ENCODE measurements at regions not wholly inside any gene's neighbourhood (a gene's known extent, or its start where the extent isn't known, plus 50 kb on each side); places are given as distances from the start of the nearest gene placed in this dataset.

DNA sequence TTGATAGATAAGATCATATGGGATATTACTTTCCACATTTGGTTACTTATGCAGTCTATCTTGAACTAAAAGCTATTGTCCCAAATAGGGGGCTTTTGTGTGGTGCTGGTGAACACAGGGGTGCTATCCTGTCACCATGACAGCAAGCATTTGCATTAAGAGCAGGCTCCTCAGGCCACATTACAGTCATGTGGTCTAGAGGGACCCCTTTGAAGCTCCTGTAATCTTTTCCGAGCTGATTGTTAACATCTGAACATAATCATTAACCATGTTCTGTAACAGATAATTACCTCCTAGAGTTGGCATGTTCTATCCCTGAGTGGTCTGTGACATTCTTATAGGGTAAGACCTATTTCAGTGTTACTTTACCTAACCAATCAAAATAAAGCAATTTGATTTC, 178.8 kb downstream of the KTN1 start:
- no peak for ATAC-seq
- H3K9me3 Mint-ChIP-seq, result no peaks in the 10 kb centered on the region
- H3K27me3 Mint-ChIP-seq, result peaks cover 11% of the 10 kb centered on the region
- no peaks in the 10 kb centered on the region for H3K36me3 Mint-ChIP-seq
- H3K4me3 Mint-ChIP-seq, result no peak overlapping the region
- H3K27ac Mint-ChIP-seq, result no peak overlapping the region
- H3K4me1 Mint-ChIP-seq, result no peaks in the 10 kb centered on the region

DNA sequence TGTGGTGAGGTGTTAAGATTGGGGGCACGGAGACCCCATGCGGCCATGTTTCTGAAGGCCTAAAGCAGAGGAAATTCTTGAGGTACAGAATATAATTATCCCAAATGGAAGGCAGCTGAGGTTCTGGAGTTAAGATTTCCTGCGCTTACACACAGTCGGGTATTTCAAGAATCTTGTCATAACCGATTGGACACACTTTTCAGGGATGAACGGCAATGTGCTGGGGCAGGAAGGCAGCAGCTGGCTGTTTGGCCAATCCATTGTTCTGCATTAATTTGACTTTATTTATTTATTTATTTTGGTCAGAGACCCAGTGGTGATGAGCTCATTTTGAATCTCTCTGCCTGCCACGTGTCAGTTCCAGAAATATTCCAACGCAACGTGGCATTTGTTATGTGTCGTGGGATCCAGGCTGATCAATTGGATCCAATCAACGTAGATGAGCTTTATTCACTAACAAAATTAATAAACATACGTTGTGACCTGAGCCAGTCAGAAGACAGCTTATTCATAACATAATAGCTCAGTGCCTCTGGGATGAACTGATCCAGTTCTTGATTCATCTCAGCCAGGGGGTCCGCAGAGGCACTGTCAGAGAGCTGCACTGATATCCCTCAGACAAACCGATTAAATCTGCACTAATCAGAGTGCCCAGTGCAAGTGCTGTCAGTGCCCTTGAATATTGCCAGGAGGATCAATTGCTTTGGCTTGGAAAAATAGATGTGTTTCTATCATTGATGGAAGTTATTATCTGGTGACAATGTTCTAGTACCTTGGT, 181.0 kb downstream of the KTN1 start:
- no peak for ATAC-seq
- Mint-ChIP-seq H3K4me3 (no peak overlapping the region), H3K36me3 (no peaks in the 10 kb centered on the region), H3K9me3 (peaks cover 2% of the 10 kb centered on the region), H3K27me3 (peaks cover 11% of the 10 kb centered on the region), H3K27ac (no peak overlapping the region), H3K4me1 (no peaks in the 10 kb centered on the region)

DNA sequence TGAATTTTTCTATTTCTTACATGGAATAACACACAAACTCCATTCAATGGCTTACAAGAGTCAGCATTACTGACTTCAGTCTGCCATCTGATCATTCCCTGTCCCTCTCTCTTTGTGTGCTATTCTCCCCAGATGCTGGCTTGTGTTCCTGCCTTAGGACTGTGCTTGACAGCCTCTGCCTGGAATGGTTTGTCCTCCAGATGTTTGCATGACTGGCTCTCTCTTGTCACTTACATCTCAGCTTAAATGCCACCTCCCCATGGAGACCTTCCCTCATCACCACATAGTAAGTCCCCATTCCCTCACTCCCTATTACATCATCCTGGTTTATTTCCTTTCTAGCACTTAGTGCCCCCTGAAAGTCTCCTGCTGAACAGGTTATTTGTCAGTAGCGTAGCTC, 181.6 kb downstream of the KTN1 start:
- Mint-ChIP-seq H3K9me3 (peaks cover 2% of the 10 kb centered on the region), H3K27me3 (peaks cover 11% of the 10 kb centered on the region), H3K4me3 (no peak overlapping the region), H3K36me3 (no peaks in the 10 kb centered on the region), H3K4me1 (no peaks in the 10 kb centered on the region), H3K27ac (no peak overlapping the region)
- ATAC-seq, result no peak

- Mint-ChIP-seq H3K27me3 (peaks cover 12% of the 10 kb centered on the region), H3K4me1 (no peaks in the 10 kb centered on the region), H3K27ac (no peak overlapping the region), H3K4me3 (no peak overlapping the region), H3K9me3 (peaks cover 2% of the 10 kb centered on the region), H3K36me3 (no peaks in the 10 kb centered on the region)
- peak; percentile 59 for ATAC-seq
Measured at GRCh38 chr14:55762595-55763232, 182.7 kb downstream of the KTN1 start.

- Mint-ChIP-seq H3K36me3 (no peaks in the 10 kb centered on the region), H3K9me3 (peaks cover 5% of the 10 kb centered on the region), H3K4me3 (no peak overlapping the region), H3K27me3 (peaks cover 22% of the 10 kb centered on the region), H3K4me1 (no peaks in the 10 kb centered on the region), H3K27ac (no peak overlapping the region)
- no peak for ATAC-seq
Measured at GRCh38 chr14:55764784-55765183, 184.8 kb downstream of the KTN1 start.

DNA sequence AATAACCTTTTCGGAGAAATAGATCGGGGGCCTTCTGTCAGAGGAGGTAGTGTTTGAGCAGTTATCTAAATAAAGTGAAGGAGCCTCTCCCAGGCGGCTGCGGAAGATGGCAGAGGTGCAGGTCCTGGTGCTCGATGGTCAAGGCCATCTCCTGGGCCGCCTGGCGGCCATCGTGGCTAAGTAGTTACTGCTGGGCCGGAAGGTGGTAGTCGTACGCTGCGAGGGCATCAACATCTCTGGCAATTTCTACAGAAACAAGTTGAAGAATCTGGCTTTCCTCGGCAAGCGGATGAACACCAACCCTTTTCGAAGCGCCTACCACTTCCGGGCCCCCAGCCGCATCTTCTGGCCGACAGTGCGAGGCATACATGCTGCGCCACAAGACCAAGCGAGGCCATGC, 186.1 kb downstream of the KTN1 start:
- ATAC-seq, result no peak
- no peak overlapping the region for H3K27ac Mint-ChIP-seq
- H3K9me3 Mint-ChIP-seq, result peaks cover 5% of the 10 kb centered on the region
- no peaks in the 10 kb centered on the region for H3K4me1 Mint-ChIP-seq
- no peak overlapping the region for H3K4me3 Mint-ChIP-seq
- H3K36me3 Mint-ChIP-seq, result no peaks in the 10 kb centered on the region
- H3K27me3 Mint-ChIP-seq, result peaks cover 22% of the 10 kb centered on the region

GRCh38 chr14:55767286-55767685, 187.3 kb downstream of the KTN1 start:
- no peak overlapping the region for H3K4me3 Mint-ChIP-seq
- H3K27me3 Mint-ChIP-seq, result peaks cover 11% of the 10 kb centered on the region
- no peaks in the 10 kb centered on the region for H3K4me1 Mint-ChIP-seq
- ATAC-seq, result no peak
- H3K27ac Mint-ChIP-seq, result no peak overlapping the region
- peaks cover 5% of the 10 kb centered on the region for H3K9me3 Mint-ChIP-seq
- H3K36me3 Mint-ChIP-seq, result no peaks in the 10 kb centered on the region

DNA sequence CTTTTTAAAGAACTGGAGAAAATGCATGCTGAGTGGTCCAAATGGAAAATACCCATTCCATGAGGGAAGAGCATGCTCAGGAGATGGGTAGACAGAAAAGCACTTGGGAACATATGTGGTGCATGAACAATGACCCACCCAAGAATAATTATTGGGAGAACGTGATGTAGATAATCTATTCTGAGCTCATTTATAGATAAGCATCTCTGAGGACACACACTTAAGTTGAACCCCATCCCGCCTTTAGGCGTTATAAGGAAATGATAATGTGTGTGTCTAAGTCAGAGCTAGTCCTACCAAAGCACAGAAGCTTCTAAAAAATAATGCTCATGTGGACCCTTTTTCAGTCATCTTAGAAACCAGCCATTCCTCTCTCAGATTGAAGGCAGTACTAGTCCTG, 189.9 kb downstream of the KTN1 start:
- Mint-ChIP-seq H3K27me3 (peaks cover 11% of the 10 kb centered on the region), H3K9me3 (peaks cover 6% of the 10 kb centered on the region), H3K27ac (no peak overlapping the region), H3K4me3 (no peak overlapping the region), H3K36me3 (no peaks in the 10 kb centered on the region), H3K4me1 (no peaks in the 10 kb centered on the region)
- no peak for ATAC-seq

DNA sequence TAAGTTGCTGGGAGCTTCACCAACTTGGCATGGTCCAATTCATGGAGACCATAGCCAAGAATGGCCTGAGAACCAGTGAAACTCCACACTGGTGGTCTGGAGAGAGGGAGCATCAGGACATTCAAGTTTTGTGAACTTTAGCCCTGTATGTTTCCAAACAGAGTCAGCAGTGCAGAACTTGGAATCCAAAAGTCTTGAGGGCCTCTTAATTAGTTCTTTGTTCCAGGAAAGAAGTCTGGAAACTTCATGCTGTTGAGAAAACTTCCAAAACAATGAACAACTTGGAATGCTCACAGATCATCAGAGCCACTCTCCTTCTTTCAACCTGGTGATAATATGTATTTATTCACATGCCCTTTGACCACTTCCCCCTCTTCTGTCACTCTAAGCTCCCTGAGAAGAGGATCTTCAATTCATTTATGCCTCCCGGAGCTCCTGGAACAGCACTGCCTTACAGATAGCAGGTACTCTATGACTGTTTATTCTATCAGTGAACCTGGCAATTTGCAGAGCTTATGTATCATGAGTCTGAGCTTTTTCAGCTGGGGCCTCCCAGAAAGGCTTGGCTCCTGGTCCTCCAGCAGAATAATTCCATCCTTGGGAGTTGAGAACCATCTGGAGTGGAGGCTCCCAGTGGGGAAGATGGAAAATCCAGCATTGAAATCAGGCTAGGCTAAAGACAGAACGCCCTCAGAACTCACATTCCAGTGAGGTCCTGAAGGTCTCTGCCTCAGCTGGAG, 191.4 kb downstream of the KTN1 start:
- H3K27ac Mint-ChIP-seq, result no peak overlapping the region
- H3K9me3 Mint-ChIP-seq, result peaks cover 4% of the 10 kb centered on the region
- peaks cover 11% of the 10 kb centered on the region for H3K27me3 Mint-ChIP-seq
- H3K4me1 Mint-ChIP-seq, result no peaks in the 10 kb centered on the region
- no peaks in the 10 kb centered on the region for H3K36me3 Mint-ChIP-seq
- no peak for ATAC-seq
- H3K4me3 Mint-ChIP-seq, result no peak overlapping the region

DNA sequence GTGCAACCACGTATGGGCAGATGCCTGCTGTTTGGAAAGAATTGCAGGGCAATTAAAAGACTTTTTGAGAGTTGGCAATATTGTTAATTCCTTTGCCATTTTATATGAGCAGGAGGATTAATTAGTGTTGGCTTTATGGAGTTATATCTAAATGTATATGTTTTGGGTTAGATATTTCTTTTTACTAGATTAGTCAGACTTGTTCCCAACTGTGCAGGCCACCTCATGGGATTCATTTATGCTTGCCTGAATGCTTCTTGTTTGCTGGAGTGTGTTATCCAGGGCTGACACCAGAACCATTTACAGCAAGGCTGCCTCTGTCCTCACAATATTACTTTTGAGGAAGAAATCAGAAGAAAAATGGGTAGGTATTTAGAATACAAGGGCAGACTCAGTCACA, 192.5 kb downstream of the KTN1 start:
- ATAC-seq, result no peak
- Mint-ChIP-seq H3K4me1 (no peaks in the 10 kb centered on the region), H3K9me3 (peaks cover 7% of the 10 kb centered on the region), H3K4me3 (no peak overlapping the region), H3K27ac (no peak overlapping the region), H3K27me3 (peaks cover 11% of the 10 kb centered on the region), H3K36me3 (no peaks in the 10 kb centered on the region)

DNA sequence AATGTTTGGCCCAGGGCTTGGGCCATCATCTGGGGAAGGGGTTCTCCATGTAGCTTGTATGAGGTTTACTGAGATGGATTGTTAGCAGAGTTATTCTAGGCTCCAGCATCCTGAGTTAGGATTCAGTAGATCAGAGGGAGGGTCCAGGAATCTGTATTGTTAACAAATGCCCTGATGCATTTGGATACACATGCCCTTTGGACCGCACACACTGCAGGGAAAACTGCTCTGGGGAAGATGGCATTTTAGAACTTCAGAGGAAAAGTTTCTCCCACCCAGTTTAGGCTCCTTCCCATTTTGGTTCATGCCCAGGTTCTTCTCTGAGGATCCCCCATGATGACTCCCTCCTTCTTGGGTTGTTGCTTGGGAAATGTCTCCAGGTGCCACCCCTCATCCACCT, 193.3 kb downstream of the KTN1 start:
- no peak for ATAC-seq
- Mint-ChIP-seq H3K27ac (no peak overlapping the region), H3K9me3 (peaks cover 5% of the 10 kb centered on the region), H3K27me3 (peaks cover 3% of the 10 kb centered on the region), H3K36me3 (no peaks in the 10 kb centered on the region), H3K4me1 (no peaks in the 10 kb centered on the region), H3K4me3 (no peak overlapping the region)

DNA sequence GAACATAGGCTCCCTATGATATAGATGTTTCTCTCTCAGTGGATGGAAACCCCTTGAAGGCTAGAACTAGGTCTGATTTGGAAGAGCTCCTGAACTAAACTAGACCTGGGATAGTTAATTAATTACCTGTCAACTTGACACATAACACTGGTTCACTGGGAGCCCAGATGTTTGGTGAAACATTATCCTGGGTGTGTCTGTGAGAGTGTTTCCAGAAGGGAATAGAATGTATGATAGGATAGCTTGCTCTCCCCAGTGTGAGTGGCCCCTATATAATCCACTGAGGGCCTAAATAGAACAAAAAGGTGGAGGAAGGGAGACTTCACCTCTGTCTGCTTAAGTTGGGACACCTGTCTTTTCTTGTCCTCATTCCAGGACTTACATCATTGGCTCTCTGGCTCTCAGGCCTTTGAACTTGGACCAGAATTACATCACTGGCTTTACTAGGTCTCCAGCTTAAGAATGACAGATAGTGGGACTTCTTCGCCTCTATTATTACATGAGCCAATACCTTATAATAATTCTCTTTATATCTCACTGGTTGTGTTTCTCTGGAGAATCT, 194.1 kb downstream of the KTN1 start:
- Mint-ChIP-seq H3K36me3 (no peaks in the 10 kb centered on the region), H3K4me1 (no peaks in the 10 kb centered on the region), H3K27ac (no peak overlapping the region), H3K9me3 (peaks cover 5% of the 10 kb centered on the region), H3K27me3 (no peaks in the 10 kb centered on the region), H3K4me3 (no peak overlapping the region)
- ATAC-seq, result no peak

DNA sequence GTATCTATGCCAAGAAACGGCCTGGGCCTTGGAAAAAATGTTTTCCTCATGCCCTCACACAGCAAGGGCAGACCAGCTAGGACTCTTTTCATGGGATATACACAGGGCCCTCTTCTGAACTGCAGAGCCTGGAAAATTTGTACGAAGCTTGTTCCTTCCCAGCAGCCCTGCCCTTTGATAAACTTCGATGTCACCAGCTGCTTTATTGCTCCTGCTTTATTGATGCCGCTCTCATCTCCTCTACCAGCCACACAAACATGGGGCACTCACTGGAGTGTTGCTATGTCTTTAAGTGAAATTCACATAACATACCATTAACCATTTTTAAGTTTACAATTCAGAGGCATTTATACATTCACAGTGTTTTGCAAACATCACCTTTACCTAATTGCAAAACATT, 197.9 kb downstream of the KTN1 start:
- Mint-ChIP-seq H3K4me3 (no peak overlapping the region), H3K9me3 (peaks cover 5% of the 10 kb centered on the region), H3K4me1 (peaks cover 5% of the 10 kb centered on the region), H3K27ac (no peak overlapping the region), H3K27me3 (no peaks in the 10 kb centered on the region), H3K36me3 (no peaks in the 10 kb centered on the region)
- no peak for ATAC-seq

GRCh38 chr14:55780156-55780946, 200.3 kb downstream of the KTN1 start:
- Mint-ChIP-seq H3K9me3 (peaks cover 3% of the 10 kb centered on the region), H3K36me3 (no peaks in the 10 kb centered on the region), H3K4me1 (peaks cover 5% of the 10 kb centered on the region), H3K27ac (no peak overlapping the region), H3K4me3 (no peak overlapping the region), H3K27me3 (no peaks in the 10 kb centered on the region)
- ATAC-seq, result no peak

GRCh38 chr14:55781046-55781445, 201.0 kb downstream of the KTN1 start:
- H3K9me3 Mint-ChIP-seq, result peaks cover 3% of the 10 kb centered on the region
- H3K27me3 Mint-ChIP-seq, result no peaks in the 10 kb centered on the region

More at GRCh38 chr14:55781046-55781445, 201.0 kb downstream of the KTN1 start:
- no peak for ATAC-seq
- Mint-ChIP-seq H3K4me1 (peaks cover 5% of the 10 kb centered on the region), H3K36me3 (no peaks in the 10 kb centered on the region), H3K27ac (no peak overlapping the region), H3K4me3 (no peak overlapping the region)
